ENCODE measurements at regions not wholly inside any gene's neighbourhood (a gene's known extent, or its start where the extent isn't known, plus 50 kb on each side); places are given as distances from the start of the nearest gene placed in this dataset.

- TF ChIP-seq HOXD13 (CRISPR knock-in tag; IDR thresholded peaks at IDR 0.05; ENCODE audit: borderline replicate concordance) (no peak), SCRT1 (tag by site-specific recombination; IDR thresholded peaks at IDR 0.05; ENCODE audit: borderline replicate concordance) (peak; percentile 80; the same call in 1 of the 2 replicates), SCRT2 (tag by site-specific recombination; IDR thresholded peaks at IDR 0.05) (peak; percentile 91), ZNF248 (tag by site-specific recombination; IDR thresholded peaks at IDR 0.05) (no peak)
- ChIA-PET CTCF (no interaction called here), POLR2A (no interaction called here)
- no peak overlapping the region for H3K4me3 ChIP-seq (ENCODE audit: low read depth, low read length)
- H3K27ac ChIP-seq (ENCODE audit: extremely low read depth, low read depth, low read length) = no peak overlapping the region
- no peaks in the 10 kb centered on the region for H3K9me3 ChIP-seq (ENCODE audit: control insufficient read depth, insufficient read depth, low read depth, low read length)
- peaks cover 5% of the 10 kb centered on the region for H3K4me1 ChIP-seq (ENCODE audit: control insufficient read depth, insufficient read depth, low read length)
- no peaks in the 10 kb centered on the region for H3K36me3 ChIP-seq (ENCODE audit: control insufficient read depth in 2 of 2, insufficient read depth in 1 of 2, low read length in 2 of 2)
Observed at GRCh38 chr2:19128148-19128547, 230.3 kb downstream of the OSR1 start.

- no peak overlapping the region for H3K27ac ChIP-seq (ENCODE audit: extremely low read depth, low read depth, low read length)
- H3K36me3 ChIP-seq (ENCODE audit: control insufficient read depth in 2 of 2, insufficient read depth in 1 of 2, low read length in 2 of 2) = no peaks in the 10 kb centered on the region
- POLR2A ChIA-PET = no interaction called here
- H3K4me1 ChIP-seq (ENCODE audit: control insufficient read depth, insufficient read depth, low read length) = peaks cover 5% of the 10 kb centered on the region
- no peak overlapping the region for H3K4me3 ChIP-seq (ENCODE audit: low read depth, low read length)
- no peak for TF ChIP-seq SP2 (tag by site-specific recombination; IDR thresholded peaks at IDR 0.05)
- no peak for TF ChIP-seq PRDM4 (tag by site-specific recombination; IDR thresholded peaks at IDR 0.05)
- no peak for TF ChIP-seq ZNF404 (tag by site-specific recombination; IDR thresholded peaks at IDR 0.05)
- TF ChIP-seq, protein P1, sequence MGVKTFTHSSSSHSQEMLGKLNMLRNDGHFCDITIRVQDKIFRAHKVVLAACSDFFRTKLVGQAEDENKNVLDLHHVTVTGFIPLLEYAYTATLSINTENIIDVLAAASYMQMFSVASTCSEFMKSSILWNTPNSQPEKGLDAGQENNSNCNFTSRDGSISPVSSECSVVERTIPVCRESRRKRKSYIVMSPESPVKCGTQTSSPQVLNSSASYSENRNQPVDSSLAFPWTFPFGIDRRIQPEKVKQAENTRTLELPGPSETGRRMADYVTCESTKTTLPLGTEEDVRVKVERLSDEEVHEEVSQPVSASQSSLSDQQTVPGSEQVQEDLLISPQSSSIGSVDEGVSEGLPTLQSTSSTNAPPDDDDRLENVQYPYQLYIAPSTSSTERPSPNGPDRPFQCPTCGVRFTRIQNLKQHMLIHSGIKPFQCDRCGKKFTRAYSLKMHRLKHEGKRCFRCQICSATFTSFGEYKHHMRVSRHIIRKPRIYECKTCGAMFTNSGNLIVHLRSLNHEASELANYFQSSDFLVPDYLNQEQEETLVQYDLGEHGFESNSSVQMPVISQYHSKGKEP (tag by site-specific recombination; IDR thresholded peaks at IDR 0.05) = no peak
- no peak for TF ChIP-seq ZNF692 (tag by site-specific recombination; IDR thresholded peaks at IDR 0.05)
- no peak for TF ChIP-seq SALL2 (tag by site-specific recombination; IDR thresholded peaks at IDR 0.05; ENCODE audit: borderline replicate concordance)
- no peak for TF ChIP-seq ZNF416 (tag by site-specific recombination; IDR thresholded peaks at IDR 0.05)
- no peak for TF ChIP-seq KLF9 (tag by site-specific recombination; IDR thresholded peaks at IDR 0.05; ENCODE audit: low read depth)
- TF ChIP-seq, protein P2, sequence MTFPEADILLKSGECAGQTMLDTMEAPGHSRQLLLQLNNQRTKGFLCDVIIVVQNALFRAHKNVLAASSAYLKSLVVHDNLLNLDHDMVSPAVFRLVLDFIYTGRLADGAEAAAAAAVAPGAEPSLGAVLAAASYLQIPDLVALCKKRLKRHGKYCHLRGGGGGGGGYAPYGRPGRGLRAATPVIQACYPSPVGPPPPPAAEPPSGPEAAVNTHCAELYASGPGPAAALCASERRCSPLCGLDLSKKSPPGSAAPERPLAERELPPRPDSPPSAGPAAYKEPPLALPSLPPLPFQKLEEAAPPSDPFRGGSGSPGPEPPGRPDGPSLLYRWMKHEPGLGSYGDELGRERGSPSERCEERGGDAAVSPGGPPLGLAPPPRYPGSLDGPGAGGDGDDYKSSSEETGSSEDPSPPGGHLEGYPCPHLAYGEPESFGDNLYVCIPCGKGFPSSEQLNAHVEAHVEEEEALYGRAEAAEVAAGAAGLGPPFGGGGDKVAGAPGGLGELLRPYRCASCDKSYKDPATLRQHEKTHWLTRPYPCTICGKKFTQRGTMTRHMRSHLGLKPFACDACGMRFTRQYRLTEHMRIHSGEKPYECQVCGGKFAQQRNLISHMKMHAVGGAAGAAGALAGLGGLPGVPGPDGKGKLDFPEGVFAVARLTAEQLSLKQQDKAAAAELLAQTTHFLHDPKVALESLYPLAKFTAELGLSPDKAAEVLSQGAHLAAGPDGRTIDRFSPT (tag by site-specific recombination; IDR thresholded peaks at IDR 0.05) = no peak
- H3K9me3 ChIP-seq (ENCODE audit: control insufficient read depth, insufficient read depth, low read depth, low read length) = no peaks in the 10 kb centered on the region
- CTCF ChIA-PET = no interaction called here
Observed at GRCh38 chr2:19127616-19128015, 230.8 kb downstream of the OSR1 start.

Measured in HEK293 (cell line).